Keratinocyte (primary cell): ENCODE measurements at regions not wholly inside any gene's neighbourhood (a gene's known extent, or its start where the extent isn't known, plus 50 kb on each side); places are given as distances from the start of the nearest gene placed in this dataset.

Source experiments
- DNase-seq: peaks from one replicate; pipeline ENCODE4 v3.0.0-alpha.2; 2011; ENCODE audit warnings: low read depth, missing footprints, low spot score
- FAIRE-seq: peaks from 2 replicates; lab custom pipeline; 2011; peaks lifted over from hg19 to GRCh38; lab: Jason Lieb, UNC
- H2AFZ ChIP-seq: 2 replicates; pipeline ENCODE4 v1.6.0; 2012; ENCODE audit warnings: low read length, control low read depth, inconsistent platforms; ENCODE audit not compliant: control insufficient read depth
- H3K27ac ChIP-seq: 2 replicates; pipeline ENCODE4 v1.5.1; 2011; ENCODE audit warnings: low read length; ENCODE audit not compliant: control insufficient read depth, insufficient read depth
- H3K27me3 ChIP-seq: 3 replicates; pipeline ENCODE4 v1.6.0; 2011; ENCODE audit warnings: low read length; ENCODE audit not compliant: control insufficient read depth, insufficient read depth; ENCODE audit errors: extremely low read depth
- H3K36me3 ChIP-seq, 2 experiments: 2 replicates in 1 of 2; 3 replicates in 1 of 2; pipeline ENCODE4 v1.5.1; 2011; ENCODE audit warnings: low read length in 2 of 2, mild to moderate bottlenecking in 1 of 2; ENCODE audit not compliant: control insufficient read depth in 2 of 2, insufficient read depth in 2 of 2; ENCODE audit errors: extremely low read depth in 1 of 2
- H3K4me1 ChIP-seq: 3 replicates; pipeline ENCODE4 v1.5.1; 2011; ENCODE audit warnings: low read length; ENCODE audit not compliant: control insufficient read depth, insufficient read depth; ENCODE audit errors: extremely low read depth
- H3K4me2 ChIP-seq: 3 replicates; pipeline ENCODE4 v1.6.0; 2011; ENCODE audit warnings: low read depth, low read length; ENCODE audit not compliant: control insufficient read depth, insufficient read depth; ENCODE audit errors: extremely low read depth
- H3K4me3 ChIP-seq, 3 experiments: fragments of 200-600 bp in 1 of 3; sonication (generic) in 1 of 3; 2 replicates in 2 of 3; 3 replicates in 1 of 3; pipeline ENCODE4 v1.5.1; 2011 to 2016; ENCODE audit warnings: low read length in 3 of 3, mild to moderate bottlenecking in 3 of 3, control low read depth in 2 of 3, inconsistent platforms in 1 of 3, low read depth in 1 of 3, mixed read lengths in 1 of 3, mixed run types in 1 of 3, moderate library complexity in 1 of 3; ENCODE audit not compliant: control insufficient read depth in 2 of 3, insufficient read depth in 2 of 3; ENCODE audit errors: extremely low read depth in 1 of 3
- H3K79me2 ChIP-seq: 2 replicates; pipeline ENCODE4 v1.6.0; 2012; ENCODE audit warnings: low read length; ENCODE audit not compliant: control insufficient read depth, insufficient read depth
- H3K9ac ChIP-seq: 3 replicates; pipeline ENCODE4 v1.6.0; 2011; ENCODE audit warnings: low read length; ENCODE audit not compliant: control insufficient read depth, insufficient read depth; ENCODE audit errors: extremely low read depth
- H3K9me1 ChIP-seq: 3 replicates; pipeline ENCODE4 v1.6.0; 2011; ENCODE audit warnings: low read length; ENCODE audit not compliant: control insufficient read depth, insufficient read depth; ENCODE audit errors: extremely low read depth
- H3K9me3 ChIP-seq: 2 replicates; pipeline ENCODE4 v1.5.1; 2012; ENCODE audit warnings: low read depth, low read length; ENCODE audit not compliant: control insufficient read depth
- H4K20me1 ChIP-seq: 3 replicates; pipeline ENCODE4 v1.6.0; 2011; ENCODE audit warnings: low read length; ENCODE audit not compliant: control insufficient read depth, insufficient read depth; ENCODE audit errors: extremely low read depth
- EZH2 ChIP-seq: IDR thresholded peaks from one replicate; pipeline ENCODE4 v1.6.1; 2012; ENCODE audit warnings: inconsistent platforms, mild to moderate bottlenecking, low read length, moderate library complexity
- dilution Hi-C: fragments of 300-500 bp; cut with MboI; formaldehyde crosslinking; loops from one replicate; pipeline ENCODE4 v1.7.0; 2020; ENCODE audit warnings: low sequenced_read_pairs; ENCODE audit not compliant: extremely low pct_ligation_motif_present
- TF ChIP-seq, protein P1 (sequence below), 3 experiments: IDR thresholded peaks in 1 of 3; conservative IDR thresholded peaks in 1 of 3; optimal IDR thresholded peaks in 1 of 3; 2 replicates in 2 of 3; 3 replicates in 1 of 3; pipeline versions ENCODE3 to v1.5.1; 2011; ENCODE audit warnings: low read length in 3 of 3, mild to moderate bottlenecking in 3 of 3, moderate library complexity in 2 of 3, control low read depth in 1 of 3, inconsistent platforms in 1 of 3; ENCODE audit not compliant: insufficient read depth in 2 of 3; ENCODE audit errors: extremely low read depth in 1 of 3

DNA sequence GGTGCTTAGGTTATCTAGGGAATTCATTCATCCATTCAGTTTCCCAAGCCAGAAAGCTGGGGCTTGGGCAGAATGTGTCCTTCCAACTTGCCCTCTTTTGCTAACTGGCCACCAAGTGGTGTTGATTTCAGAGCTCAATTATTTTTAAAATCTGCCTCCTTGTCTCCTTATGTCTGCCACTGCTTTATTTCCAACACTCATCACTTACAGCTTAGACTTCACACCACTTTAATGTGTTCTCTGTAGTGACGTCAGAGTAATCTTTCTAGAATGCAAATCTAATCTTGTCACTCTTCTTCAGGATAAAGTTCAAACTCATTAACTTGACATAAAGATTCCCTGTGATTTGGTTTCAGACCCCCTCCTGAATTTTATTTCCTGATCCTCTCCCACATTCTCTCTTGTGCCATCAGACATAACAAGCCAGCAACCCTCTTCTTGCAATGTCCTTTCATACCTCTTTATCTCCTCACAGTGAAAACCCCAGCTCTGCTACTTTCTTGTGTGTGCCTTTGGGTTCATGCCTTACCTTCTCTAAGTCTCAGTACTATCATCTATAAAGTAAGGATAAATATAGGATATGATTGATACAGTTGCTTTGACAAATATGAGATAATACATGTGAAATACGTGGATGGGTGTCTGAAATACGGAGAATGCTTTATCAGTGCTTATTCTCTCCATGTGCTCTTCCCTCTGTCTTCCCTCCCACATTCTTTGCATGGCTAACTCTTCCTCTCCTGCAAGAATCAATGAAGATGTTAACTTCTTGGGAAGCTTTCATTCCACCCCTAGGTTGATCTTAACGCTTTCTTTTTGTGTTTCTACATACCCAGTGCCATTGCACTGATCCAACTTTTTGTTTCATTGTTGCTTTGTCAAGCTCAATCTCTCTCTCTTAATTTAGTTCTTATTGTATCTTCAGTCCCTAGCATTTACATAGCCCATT, 522.7 kb upstream of the FZD8 start:
- Histone ChIP-seq H3K4me2 (no peak overlapping the region), H2AFZ (no peak overlapping the region), H3K9me1 (no peaks in the 10 kb centered on the region), H3K36me3 (no peaks in the 10 kb centered on the region), H3K4me1 (no peaks in the 10 kb centered on the region), H3K4me3 (no peak overlapping the region), H4K20me1 (no peaks in the 10 kb centered on the region), H3K9ac (no peak overlapping the region), H3K79me2 (no peaks in the 10 kb centered on the region), H3K9me3 (no peaks in the 10 kb centered on the region), H3K27me3 (no peaks in the 10 kb centered on the region), H3K27ac (no peak overlapping the region)
- no peak for TF ChIP-seq EZH2
- TF ChIP-seq, protein P1, sequence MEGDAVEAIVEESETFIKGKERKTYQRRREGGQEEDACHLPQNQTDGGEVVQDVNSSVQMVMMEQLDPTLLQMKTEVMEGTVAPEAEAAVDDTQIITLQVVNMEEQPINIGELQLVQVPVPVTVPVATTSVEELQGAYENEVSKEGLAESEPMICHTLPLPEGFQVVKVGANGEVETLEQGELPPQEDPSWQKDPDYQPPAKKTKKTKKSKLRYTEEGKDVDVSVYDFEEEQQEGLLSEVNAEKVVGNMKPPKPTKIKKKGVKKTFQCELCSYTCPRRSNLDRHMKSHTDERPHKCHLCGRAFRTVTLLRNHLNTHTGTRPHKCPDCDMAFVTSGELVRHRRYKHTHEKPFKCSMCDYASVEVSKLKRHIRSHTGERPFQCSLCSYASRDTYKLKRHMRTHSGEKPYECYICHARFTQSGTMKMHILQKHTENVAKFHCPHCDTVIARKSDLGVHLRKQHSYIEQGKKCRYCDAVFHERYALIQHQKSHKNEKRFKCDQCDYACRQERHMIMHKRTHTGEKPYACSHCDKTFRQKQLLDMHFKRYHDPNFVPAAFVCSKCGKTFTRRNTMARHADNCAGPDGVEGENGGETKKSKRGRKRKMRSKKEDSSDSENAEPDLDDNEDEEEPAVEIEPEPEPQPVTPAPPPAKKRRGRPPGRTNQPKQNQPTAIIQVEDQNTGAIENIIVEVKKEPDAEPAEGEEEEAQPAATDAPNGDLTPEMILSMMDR (optimal IDR thresholded peaks at IDR 0.05 in 1 of 3, IDR thresholded peaks at IDR 0.05 in 1 of 3, conservative IDR thresholded peaks at IDR 0.05 in 1 of 3; ENCODE audit: extremely low read depth in 1 of 3, insufficient read depth in 2 of 3, low read length in 3 of 3): no peak
- dilution Hi-C loops: no loop called here
- FAIRE-seq (no peak), DNase-seq (no peak)

DNA sequence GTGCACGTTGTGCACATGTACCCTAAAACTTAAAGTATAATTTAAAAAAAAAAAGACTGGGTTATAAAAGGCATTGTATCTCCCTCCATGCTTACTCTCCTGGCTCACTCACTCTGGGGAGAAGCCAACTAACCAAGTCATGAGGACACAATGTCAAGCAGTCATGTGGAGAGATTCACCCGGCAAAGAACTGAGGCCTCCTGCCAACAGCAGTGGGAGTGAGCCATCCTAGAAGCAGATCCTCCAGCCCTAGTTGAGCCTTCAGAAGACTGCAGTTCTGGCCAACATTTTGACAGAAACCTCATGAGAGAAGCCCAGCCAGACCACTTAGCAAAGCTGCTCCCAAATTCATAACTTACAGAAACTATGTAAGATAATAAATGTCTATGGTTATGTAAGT, 521.7 kb upstream of the FZD8 start:
- Histone ChIP-seq H3K9me3 (no peaks in the 10 kb centered on the region), H3K4me1 (no peaks in the 10 kb centered on the region), H3K36me3 (no peaks in the 10 kb centered on the region), H3K4me3 (no peak overlapping the region), H4K20me1 (no peaks in the 10 kb centered on the region), H3K9me1 (no peaks in the 10 kb centered on the region), H3K4me2 (no peak overlapping the region), H3K27me3 (no peaks in the 10 kb centered on the region), H3K27ac (no peak overlapping the region), H3K79me2 (no peaks in the 10 kb centered on the region), H3K9ac (no peak overlapping the region), H2AFZ (no peak overlapping the region)
- FAIRE-seq (no peak), DNase-seq (no peak)
- no peak for TF ChIP-seq EZH2
- TF ChIP-seq, protein P1 (optimal IDR thresholded peaks at IDR 0.05 in 1 of 3, IDR thresholded peaks at IDR 0.05 in 1 of 3, conservative IDR thresholded peaks at IDR 0.05 in 1 of 3; ENCODE audit: extremely low read depth in 1 of 3, insufficient read depth in 2 of 3, low read length in 3 of 3): no peak
- dilution Hi-C loops: no loop called here
